GM19372 (cell line): ENCODE measurements at regions not wholly inside any gene's neighbourhood (a gene's known extent, or its start where the extent isn't known, plus 50 kb on each side); places are given as distances from the start of the nearest gene placed in this dataset.
"Not testable (repeated sequence)": the region's sequence is repeated elsewhere in the genome, so short reads cannot be mapped to it uniquely, and the experiment has no call there.

Experiments
- ATAC-seq: cut with Tn5 transposase; IDR thresholded peaks from one replicate; pipeline ENCODE4 v1.9.1; 2021; ENCODE audit warnings: mild to moderate bottlenecking, low read depth, moderate library complexity; ENCODE audit not compliant: unreplicated experiment

GRCh38 chr6:120556491-120556890 lies 777.8 kb downstream of the TBC1D32 start:
- ATAC-seq = no peak

- no peak for ATAC-seq
Observed at GRCh38 chr6:120553353-120553752, 780.9 kb downstream of the TBC1D32 start.

GRCh38 chr6:120545353-120545752 lies 788.9 kb downstream of the TBC1D32 start:
- ATAC-seq = no peak

- ATAC-seq = no peak
Observed at GRCh38 chr6:120534954-120535353, 799.3 kb downstream of the TBC1D32 start.

- no peak for ATAC-seq
Observed at GRCh38 chr6:120526576-120526975, 807.7 kb downstream of the TBC1D32 start.

GRCh38 chr6:120514544-120514943 lies 819.7 kb downstream of the TBC1D32 start:
- no peak for ATAC-seq

- ATAC-seq = no peak
Observed at GRCh38 chr6:120511712-120512111, 822.6 kb downstream of the TBC1D32 start.

- no peak for ATAC-seq
Observed at GRCh38 chr6:120498711-120499110, 835.6 kb downstream of the TBC1D32 start.

- no peak for ATAC-seq
Observed at GRCh38 chr6:120496661-120497060, 837.6 kb downstream of the TBC1D32 start.

- ATAC-seq = no peak
Observed at GRCh38 chr6:120493505-120493904, 840.8 kb downstream of the TBC1D32 start.

GRCh38 chr6:120489941-120490340 lies 844.3 kb downstream of the TBC1D32 start:
- no peak for ATAC-seq

GRCh38 chr6:120484146-120484545 lies 850.1 kb downstream of the TBC1D32 start:
- ATAC-seq = no peak

GRCh38 chr6:120478650-120479049 lies 855.6 kb downstream of the TBC1D32 start:
- ATAC-seq = no peak

GRCh38 chr6:120473804-120474203 lies 860.5 kb downstream of the TBC1D32 start:
- ATAC-seq = no peak

- ATAC-seq = no peak
Observed at GRCh38 chr6:120468486-120468885, 865.8 kb downstream of the TBC1D32 start.

- no peak for ATAC-seq
Observed at GRCh38 chr6:120451508-120451907, 882.8 kb downstream of the TBC1D32 start.

GRCh38 chr6:120447605-120448004 lies 886.7 kb downstream of the TBC1D32 start:
- no peak for ATAC-seq

GRCh38 chr6:120432840-120433239 lies 901.4 kb downstream of the TBC1D32 start:
- ATAC-seq = not testable (repeated sequence)

GRCh38 chr6:120431841-120432240 lies 902.4 kb downstream of the TBC1D32 start:
- ATAC-seq = no peak

GRCh38 chr6:120411394-120411793 lies 922.9 kb downstream of the TBC1D32 start:
- ATAC-seq = no peak

- ATAC-seq = no peak
Observed at GRCh38 chr6:120410586-120410985, 923.7 kb downstream of the TBC1D32 start.

- ATAC-seq = no peak
Observed at GRCh38 chr6:120407696-120408095, 926.6 kb downstream of the TBC1D32 start.

GRCh38 chr6:120405947-120406346 lies 928.3 kb downstream of the TBC1D32 start:
- ATAC-seq = no peak
